ENCODE measurements at regions not wholly inside any gene's neighbourhood (a gene's known extent, or its start where the extent isn't known, plus 50 kb on each side); places are given as distances from the start of the nearest gene placed in this dataset.

- no peak overlapping the region for H3K4me3 ChIP-seq (replicated peaks in 1 of 3; ENCODE audit: insufficient read depth in 1 of 3, low read depth in 1 of 3, low read length in 3 of 3)
- intact Hi-C loops (cut with micrococcal nuclease) (no loop called here), dilution Hi-C loops (cut with MboI; ENCODE audit: extremely low pct_ligation_motif_present, low sequenced_read_pairs) (no loop called here)
- no peak for TF ChIP-seq POLR2A (IDR thresholded peaks at IDR 0.05; ENCODE audit: low read depth, low read length)
- no peak for TF ChIP-seq MYC (IDR thresholded peaks at IDR 0.05; ENCODE audit: low read depth, low read length)
- TF ChIP-seq GATA2 (IDR thresholded peaks at IDR 0.05; ENCODE audit: insufficient read depth, insufficient read length, low read depth, low read length), result no peak
- no peak for TF ChIP-seq EZH2 (IDR thresholded peaks at IDR 0.05; ENCODE audit: borderline replicate concordance, low read depth, low read length, severe bottlenecking)
- no peak for TF ChIP-seq POLR2AphosphoS5 (IDR thresholded peaks at IDR 0.05; ENCODE audit: insufficient read depth, low read depth, low read length)
- TF ChIP-seq JUN (IDR thresholded peaks at IDR 0.05; ENCODE audit: borderline replicate concordance, insufficient read depth, insufficient read length, low read depth), result no peak
- TF ChIP-seq CTCF (IDR thresholded peaks at IDR 0.05; ENCODE audit: extremely low read depth in 1 of 2, insufficient read depth in 1 of 2, low read depth in 1 of 2, low read length in 2 of 2), result no peak
- FAIRE-seq (no peak), DNase-seq (ENCODE audit: low read depth, low spot score) (no peak)
- no peak overlapping the region for H3K27ac ChIP-seq (ENCODE audit: insufficient read depth, low read depth, low read length)
- no peaks in the 10 kb centered on the region for H3K9me3 ChIP-seq (replicated peaks; ENCODE audit: control insufficient read depth, insufficient read depth, low read length)
- H3K36me3 ChIP-seq (ENCODE audit: control insufficient read depth in 2 of 2, extremely low read depth in 1 of 2, insufficient read depth in 2 of 2, low read length in 2 of 2), result no peaks in the 10 kb centered on the region
- CTCF ChIA-PET, result interaction anchor here (1.1 kb wide), 1 partner anchor 9 kb away, joined by 3 read pairs; no protein-coding TSS in a partner anchor
- H3K79me2 ChIP-seq (ENCODE audit: control insufficient read depth, insufficient read depth, low read length), result no peaks in the 10 kb centered on the region
- H4K20me1 ChIP-seq (replicated peaks; ENCODE audit: control insufficient read depth, extremely low read depth, insufficient read depth, low read length), result no peaks in the 10 kb centered on the region
- H3K9ac ChIP-seq (replicated peaks; ENCODE audit: extremely low read depth, insufficient read depth, low read length), result no peak overlapping the region
- no peak overlapping the region for H3K4me2 ChIP-seq (ENCODE audit: insufficient read depth, low read length)
- POLR2A ChIA-PET, result no interaction called here
- H3K4me1 ChIP-seq (ENCODE audit: control insufficient read depth, extremely low read depth, insufficient read depth, low read length), result peaks cover 3% of the 10 kb centered on the region
- no peak overlapping the region for H2AFZ ChIP-seq (ENCODE audit: low read depth, low read length)
- peaks cover 3 to 18% of the 10 kb centered on the region in 2 experiments for H3K27me3 ChIP-seq (ENCODE audit: control insufficient read depth in 2 of 2, insufficient read depth in 2 of 2, low read length in 2 of 2)
- no TSS peak for BruUV-seq (replicated peaks)
- H3K9me1 ChIP-seq (replicated peaks; ENCODE audit: control insufficient read depth, extremely low read depth, insufficient read depth, low read length), result no peaks in the 10 kb centered on the region
These were observed 63.3 kb upstream of the GRAMD2B start for GRCh38 chr5:126359884-126360283.

Data from endothelial cell of umbilical vein (primary cell).